ENCODE measurements at regions not wholly inside any gene's neighbourhood (a gene's known extent, or its start where the extent isn't known, plus 50 kb on each side); places are given as distances from the start of the nearest gene placed in this dataset.

GRCh38 chr7:94855589-94855988 is 51.8 kb upstream of the PPP1R9A start:
- no peak for DNase-seq
- Mint-ChIP-seq H3K27ac (ENCODE audit: unreplicated experiment) (no peak overlapping the region), H3K4me3 (ENCODE audit: unreplicated experiment) (no peak overlapping the region), H3K36me3 (ENCODE audit: insufficient read depth, unreplicated experiment) (no peaks in the 10 kb centered on the region), H3K4me1 (ENCODE audit: low read depth, unreplicated experiment) (no peaks in the 10 kb centered on the region), H3K27me3 (ENCODE audit: insufficient read depth, unreplicated experiment) (no peaks in the 10 kb centered on the region), H3K9me3 (ENCODE audit: unreplicated experiment) (peaks cover 32% of the 10 kb centered on the region)
- H3K9me3 ChIP-seq = no peaks in the 10 kb centered on the region
- TF ChIP-seq CTCF (IDR thresholded peaks at IDR 0.05; ENCODE audit: insufficient read depth in 1 of 2, low read depth in 1 of 2, low read length in 1 of 2, severe bottlenecking in 1 of 2, unreplicated experiment in 1 of 2) = no peak
- no TSS peak for BruUV-seq (replicated peaks)
- POLR2A ChIA-PET = no interaction called here
- intact Hi-C loops (cut with micrococcal nuclease; ENCODE audit: unreplicated experiment) = no loop called here
- no peaks in the 10 kb centered on the region for H3K36me3 ChIP-seq (ENCODE audit: control insufficient read depth, insufficient read depth, low read length)
- H3K27me3 ChIP-seq (replicated peaks; ENCODE audit: control insufficient read depth, insufficient read depth, low read length) = no peaks in the 10 kb centered on the region
- H3K4me1 ChIP-seq = no peaks in the 10 kb centered on the region
- CTCF ChIA-PET = no interaction called here
- no peak overlapping the region for H3K4me3 ChIP-seq (ENCODE audit: low read depth, low read length)

- no TSS peak for BruUV-seq (replicated peaks)
- H3K36me3 Mint-ChIP-seq (ENCODE audit: insufficient read depth, unreplicated experiment) = no peaks in the 10 kb centered on the region
- TF ChIP-seq CTCF (IDR thresholded peaks at IDR 0.05; ENCODE audit: insufficient read depth in 1 of 2, low read depth in 1 of 2, low read length in 1 of 2, severe bottlenecking in 1 of 2, unreplicated experiment in 1 of 2) = no peak
Observed at GRCh38 chr7:94856643-94857042, 50.8 kb upstream of the PPP1R9A start.

More at GRCh38 chr7:94856643-94857042, 50.8 kb upstream of the PPP1R9A start:
- CTCF ChIA-PET = no interaction called here
- Histone ChIP-seq H3K4me1 (no peaks in the 10 kb centered on the region), H3K36me3 (ENCODE audit: control insufficient read depth, insufficient read depth, low read length) (no peaks in the 10 kb centered on the region), H3K27me3 (replicated peaks; ENCODE audit: control insufficient read depth, insufficient read depth, low read length) (no peaks in the 10 kb centered on the region), H3K9me3 (no peaks in the 10 kb centered on the region), H3K4me3 (ENCODE audit: low read depth, low read length) (no peak overlapping the region)
- peaks cover 32% of the 10 kb centered on the region for H3K9me3 Mint-ChIP-seq (ENCODE audit: unreplicated experiment)
- H3K4me1 Mint-ChIP-seq (ENCODE audit: low read depth, unreplicated experiment) = no peaks in the 10 kb centered on the region
- intact Hi-C loops (cut with micrococcal nuclease; ENCODE audit: unreplicated experiment) = no loop called here
- no peak overlapping the region for H3K27ac Mint-ChIP-seq (ENCODE audit: unreplicated experiment)
- POLR2A ChIA-PET = no interaction called here
- H3K27me3 Mint-ChIP-seq (ENCODE audit: insufficient read depth, unreplicated experiment) = no peaks in the 10 kb centered on the region
- H3K4me3 Mint-ChIP-seq (ENCODE audit: unreplicated experiment) = no peak overlapping the region
- DNase-seq = no peak
